ENCODE measurements at regions not wholly inside any gene's neighbourhood (a gene's known extent, or its start where the extent isn't known, plus 50 kb on each side); places are given as distances from the start of the nearest gene placed in this dataset.

DNA sequence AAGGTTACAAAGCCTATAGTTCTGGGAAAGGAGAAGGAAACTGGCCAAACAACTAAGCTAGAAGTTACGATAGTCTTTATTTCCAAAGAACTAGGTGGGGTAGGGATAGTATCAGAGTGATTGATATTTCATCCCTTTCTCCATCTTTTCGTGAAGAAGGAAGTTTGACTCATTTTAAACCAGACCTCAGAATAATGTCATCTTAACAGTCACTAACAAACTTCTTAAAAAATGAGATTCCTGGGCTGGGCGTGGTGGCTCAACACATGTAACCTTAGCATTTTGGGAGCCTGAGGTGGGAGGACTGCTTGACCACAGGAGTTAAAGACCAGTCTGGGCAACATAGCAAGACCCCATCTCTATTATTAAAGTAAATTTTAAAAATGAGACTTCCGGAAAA, 69.4 kb downstream of the ARL4A start:
- TF ChIP-seq ZFX (IDR thresholded peaks at IDR 0.05; ENCODE audit: borderline replicate concordance), result no peak
- TF ChIP-seq, protein P1, sequence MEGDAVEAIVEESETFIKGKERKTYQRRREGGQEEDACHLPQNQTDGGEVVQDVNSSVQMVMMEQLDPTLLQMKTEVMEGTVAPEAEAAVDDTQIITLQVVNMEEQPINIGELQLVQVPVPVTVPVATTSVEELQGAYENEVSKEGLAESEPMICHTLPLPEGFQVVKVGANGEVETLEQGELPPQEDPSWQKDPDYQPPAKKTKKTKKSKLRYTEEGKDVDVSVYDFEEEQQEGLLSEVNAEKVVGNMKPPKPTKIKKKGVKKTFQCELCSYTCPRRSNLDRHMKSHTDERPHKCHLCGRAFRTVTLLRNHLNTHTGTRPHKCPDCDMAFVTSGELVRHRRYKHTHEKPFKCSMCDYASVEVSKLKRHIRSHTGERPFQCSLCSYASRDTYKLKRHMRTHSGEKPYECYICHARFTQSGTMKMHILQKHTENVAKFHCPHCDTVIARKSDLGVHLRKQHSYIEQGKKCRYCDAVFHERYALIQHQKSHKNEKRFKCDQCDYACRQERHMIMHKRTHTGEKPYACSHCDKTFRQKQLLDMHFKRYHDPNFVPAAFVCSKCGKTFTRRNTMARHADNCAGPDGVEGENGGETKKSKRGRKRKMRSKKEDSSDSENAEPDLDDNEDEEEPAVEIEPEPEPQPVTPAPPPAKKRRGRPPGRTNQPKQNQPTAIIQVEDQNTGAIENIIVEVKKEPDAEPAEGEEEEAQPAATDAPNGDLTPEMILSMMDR (IDR thresholded peaks at IDR 0.05), result no peak
- H3K27ac ChIP-seq, result no peak overlapping the region

GRCh38 chr7:12757443-12757842, 70.0 kb downstream of the ARL4A start:
- H3K27ac ChIP-seq, result no peak overlapping the region
- TF ChIP-seq, protein P1 (IDR thresholded peaks at IDR 0.05), result no peak
- TF ChIP-seq ZFX (IDR thresholded peaks at IDR 0.05; ENCODE audit: borderline replicate concordance), result no peak

DNA sequence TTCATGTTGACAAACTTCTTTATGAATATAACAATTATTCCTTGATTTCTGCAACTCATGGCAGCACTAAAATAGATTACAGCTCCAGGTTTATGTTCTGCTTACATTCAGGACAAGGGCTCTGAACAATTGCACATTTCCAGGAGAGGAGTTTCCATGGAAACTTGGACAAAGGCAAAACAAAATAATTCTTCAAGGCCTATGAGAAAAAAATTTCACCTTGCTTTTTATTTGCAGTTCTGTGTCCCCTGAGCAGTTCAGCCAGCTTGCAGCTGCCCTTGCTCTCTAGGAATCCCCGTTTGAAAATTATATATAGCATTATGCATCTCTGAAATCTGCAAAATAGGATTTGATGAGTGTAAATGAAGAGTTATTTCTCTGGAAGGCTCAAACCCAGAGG, 71.7 kb downstream of the ARL4A start:
- TF ChIP-seq ZFX (IDR thresholded peaks at IDR 0.05; ENCODE audit: borderline replicate concordance), result no peak
- TF ChIP-seq, protein P1 (IDR thresholded peaks at IDR 0.05), result no peak
- H3K27ac ChIP-seq, result no peak overlapping the region

- H3K27ac ChIP-seq, result no peak overlapping the region
- no peak for TF ChIP-seq ZFX (IDR thresholded peaks at IDR 0.05; ENCODE audit: borderline replicate concordance)
- TF ChIP-seq, protein P1 (IDR thresholded peaks at IDR 0.05), result no peak
Observed at GRCh38 chr7:12761111-12761510, 73.7 kb downstream of the ARL4A start.

- TF ChIP-seq, protein P1 (IDR thresholded peaks at IDR 0.05), result no peak
- TF ChIP-seq ZFX (IDR thresholded peaks at IDR 0.05; ENCODE audit: borderline replicate concordance), result no peak
- no peak overlapping the region for H3K27ac ChIP-seq
Observed at GRCh38 chr7:12761691-12762090, 74.3 kb downstream of the ARL4A start.

GRCh38 chr7:12764458-12764891, 77.0 kb downstream of the ARL4A start:
- H3K27ac ChIP-seq, result no peak overlapping the region
- TF ChIP-seq, protein P1 (IDR thresholded peaks at IDR 0.05), result no peak
- TF ChIP-seq ZFX (IDR thresholded peaks at IDR 0.05; ENCODE audit: borderline replicate concordance), result no peak

DNA sequence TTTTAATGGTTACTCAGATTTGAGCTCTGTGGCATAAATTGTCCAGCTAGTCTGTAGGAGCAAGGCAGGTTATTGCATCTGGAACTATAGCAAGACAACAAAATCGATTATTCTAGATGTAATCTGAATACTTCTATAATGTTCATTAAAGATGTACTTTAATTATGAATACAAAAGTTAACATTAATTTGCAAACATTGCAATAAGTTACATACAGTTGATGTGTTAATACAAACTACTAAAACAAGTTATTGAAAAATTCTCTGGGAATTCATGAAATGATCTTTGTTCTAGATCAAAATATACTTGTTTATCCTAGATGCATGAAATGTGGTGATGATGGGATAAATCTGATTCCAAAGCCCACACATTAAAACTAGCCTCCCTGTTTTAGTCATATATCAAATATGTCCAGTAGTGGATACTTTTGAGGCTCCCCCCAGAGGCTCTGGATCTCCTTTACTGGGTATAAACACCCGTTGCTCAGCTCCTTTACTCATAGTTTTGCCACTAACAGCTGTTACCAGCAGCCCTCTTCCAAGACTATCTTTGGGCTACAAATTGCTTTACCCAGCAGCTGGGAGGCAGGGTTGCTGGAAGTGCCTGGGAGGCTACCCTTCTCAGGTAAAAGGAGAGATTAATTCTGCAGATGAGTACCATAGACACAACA, 78.1 kb downstream of the ARL4A start:
- H3K27ac ChIP-seq, result no peak overlapping the region
- no peak for TF ChIP-seq ZFX (IDR thresholded peaks at IDR 0.05; ENCODE audit: borderline replicate concordance)
- TF ChIP-seq, protein P1 (IDR thresholded peaks at IDR 0.05), result no peak

Data from 22Rv1 (cell line).